ENCODE measurements at regions not wholly inside any gene's neighbourhood (a gene's known extent, or its start where the extent isn't known, plus 50 kb on each side); places are given as distances from the start of the nearest gene placed in this dataset.

DNA sequence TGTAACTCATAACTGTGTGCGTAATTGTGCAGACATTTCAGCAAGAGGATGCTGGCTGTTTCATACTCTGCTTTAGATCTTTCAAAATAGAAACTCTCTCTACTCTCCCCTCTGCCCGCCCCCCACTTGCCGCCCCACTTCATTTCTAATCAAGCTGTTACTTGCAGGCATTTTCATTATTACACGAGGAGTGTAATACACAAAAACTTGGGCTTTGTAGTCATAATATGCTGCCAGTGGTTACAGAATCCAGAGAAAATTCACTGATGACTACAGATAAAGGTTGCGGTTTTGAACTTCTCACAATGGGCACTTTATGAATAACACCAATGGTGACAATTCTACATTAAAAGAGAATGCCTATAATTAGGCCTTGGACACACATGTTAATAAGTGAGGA is 194.0 kb upstream of the POU3F2 start:
- H3K4me3 ChIP-seq = no peak overlapping the region
- H3K36me3 ChIP-seq = no peaks in the 10 kb centered on the region
- no peak for TF ChIP-seq EP300 (IDR thresholded peaks at IDR 0.05)
- TF ChIP-seq, protein P1, sequence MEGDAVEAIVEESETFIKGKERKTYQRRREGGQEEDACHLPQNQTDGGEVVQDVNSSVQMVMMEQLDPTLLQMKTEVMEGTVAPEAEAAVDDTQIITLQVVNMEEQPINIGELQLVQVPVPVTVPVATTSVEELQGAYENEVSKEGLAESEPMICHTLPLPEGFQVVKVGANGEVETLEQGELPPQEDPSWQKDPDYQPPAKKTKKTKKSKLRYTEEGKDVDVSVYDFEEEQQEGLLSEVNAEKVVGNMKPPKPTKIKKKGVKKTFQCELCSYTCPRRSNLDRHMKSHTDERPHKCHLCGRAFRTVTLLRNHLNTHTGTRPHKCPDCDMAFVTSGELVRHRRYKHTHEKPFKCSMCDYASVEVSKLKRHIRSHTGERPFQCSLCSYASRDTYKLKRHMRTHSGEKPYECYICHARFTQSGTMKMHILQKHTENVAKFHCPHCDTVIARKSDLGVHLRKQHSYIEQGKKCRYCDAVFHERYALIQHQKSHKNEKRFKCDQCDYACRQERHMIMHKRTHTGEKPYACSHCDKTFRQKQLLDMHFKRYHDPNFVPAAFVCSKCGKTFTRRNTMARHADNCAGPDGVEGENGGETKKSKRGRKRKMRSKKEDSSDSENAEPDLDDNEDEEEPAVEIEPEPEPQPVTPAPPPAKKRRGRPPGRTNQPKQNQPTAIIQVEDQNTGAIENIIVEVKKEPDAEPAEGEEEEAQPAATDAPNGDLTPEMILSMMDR (IDR thresholded peaks at IDR 0.05) = no peak
- no peak for TF ChIP-seq POLR2AphosphoS5 (IDR thresholded peaks at IDR 0.05)
- DNase-seq = no peak
- no peak overlapping the region for H3K27ac ChIP-seq
- H3K4me1 ChIP-seq = no peaks in the 10 kb centered on the region
- 85 to 90% methylated on average over 5 of the region's 5 CpGs for WGBS, 2 donors
- no peaks in the 10 kb centered on the region for H3K27me3 ChIP-seq
- no peaks in the 10 kb centered on the region for H3K9me3 ChIP-seq
- intact Hi-C loops (cut with DNase I) = no loop called here

DNA sequence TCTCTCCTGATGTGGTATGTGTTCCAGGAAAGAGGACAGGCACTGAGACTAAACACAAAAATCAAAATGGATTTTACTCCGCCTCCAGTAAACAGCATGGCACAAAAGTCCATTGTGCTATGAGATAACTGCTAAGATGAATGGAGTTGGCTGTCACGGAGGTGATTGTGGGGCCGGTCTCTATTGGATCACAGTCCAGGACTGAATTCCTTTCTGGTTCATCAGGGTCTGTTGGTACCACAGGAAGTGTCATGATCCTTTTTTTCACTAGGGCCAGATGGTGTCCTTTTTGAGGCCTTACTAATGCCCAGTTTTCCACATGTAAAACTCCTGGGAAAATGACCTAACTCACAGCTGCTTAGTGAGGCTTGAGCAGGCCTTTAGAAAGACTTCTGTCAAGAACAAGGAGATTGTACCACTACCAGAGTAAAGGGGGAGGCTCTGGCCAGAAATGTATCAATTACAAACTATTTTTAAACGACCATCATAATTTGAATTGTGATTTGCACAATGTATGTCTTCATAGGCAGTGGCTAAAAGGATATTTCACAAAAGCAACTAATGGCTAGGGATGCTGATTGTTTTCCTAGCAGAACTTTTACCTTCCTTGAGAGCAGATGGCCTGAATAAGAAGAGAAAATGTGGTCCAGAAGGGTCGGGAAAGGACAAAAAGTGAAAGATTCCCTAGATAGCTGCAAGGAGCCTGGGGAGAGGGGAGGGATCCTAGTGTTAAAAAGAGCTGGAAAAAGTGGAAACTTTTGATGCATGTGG is 192.2 kb upstream of the POU3F2 start:
- Histone ChIP-seq H3K27ac (no peak overlapping the region), H3K27me3 (no peaks in the 10 kb centered on the region), H3K4me1 (no peaks in the 10 kb centered on the region), H3K36me3 (no peaks in the 10 kb centered on the region), H3K9me3 (no peaks in the 10 kb centered on the region), H3K4me3 (no peak overlapping the region)
- 25 to 57% methylated on average over 5 of the region's 5 CpGs for WGBS, 2 donors
- DNase-seq = no peak
- TF ChIP-seq POLR2AphosphoS5 (IDR thresholded peaks at IDR 0.05) (no peak), POLR2A (IDR thresholded peaks at IDR 0.05) (no peak), EP300 (IDR thresholded peaks at IDR 0.05) (no peak)
- TF ChIP-seq, protein P1 (IDR thresholded peaks at IDR 0.05) = no peak
- intact Hi-C loops (cut with DNase I) = no loop called here

DNA sequence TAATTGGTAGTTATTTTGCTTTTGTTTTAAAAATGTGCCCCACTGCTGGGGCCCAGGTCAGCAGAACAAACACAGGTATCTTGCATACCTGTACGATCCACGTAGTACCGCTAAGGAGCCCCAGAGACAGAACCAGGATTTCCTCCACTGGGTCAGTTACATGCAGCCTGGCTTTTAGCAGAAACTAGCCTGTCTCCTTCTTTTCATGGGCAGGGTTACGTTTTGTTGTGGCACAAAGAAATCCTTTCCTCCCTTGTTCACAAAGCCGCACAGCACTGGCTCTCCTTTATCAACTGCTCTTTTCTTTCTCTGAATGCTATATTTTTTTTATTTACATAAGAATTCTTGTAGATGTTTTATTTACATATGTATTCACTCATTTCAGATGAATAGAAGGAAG is 190.3 kb upstream of the POU3F2 start:
- intact Hi-C loops (cut with DNase I) = no loop called here
- Histone ChIP-seq H3K36me3 (no peaks in the 10 kb centered on the region), H3K4me3 (no peak overlapping the region), H3K27ac (no peak overlapping the region), H3K9me3 (no peaks in the 10 kb centered on the region), H3K27me3 (no peaks in the 10 kb centered on the region), H3K4me1 (no peaks in the 10 kb centered on the region)
- TF ChIP-seq EP300 (IDR thresholded peaks at IDR 0.05) (no peak), POLR2AphosphoS5 (IDR thresholded peaks at IDR 0.05) (no peak), POLR2A (IDR thresholded peaks at IDR 0.05) (no peak)
- TF ChIP-seq, protein P1 (IDR thresholded peaks at IDR 0.05) = no peak
- 66 to 71% methylated on average over 5 of the region's 5 CpGs for WGBS, 2 donors
- no peak for DNase-seq

DNA sequence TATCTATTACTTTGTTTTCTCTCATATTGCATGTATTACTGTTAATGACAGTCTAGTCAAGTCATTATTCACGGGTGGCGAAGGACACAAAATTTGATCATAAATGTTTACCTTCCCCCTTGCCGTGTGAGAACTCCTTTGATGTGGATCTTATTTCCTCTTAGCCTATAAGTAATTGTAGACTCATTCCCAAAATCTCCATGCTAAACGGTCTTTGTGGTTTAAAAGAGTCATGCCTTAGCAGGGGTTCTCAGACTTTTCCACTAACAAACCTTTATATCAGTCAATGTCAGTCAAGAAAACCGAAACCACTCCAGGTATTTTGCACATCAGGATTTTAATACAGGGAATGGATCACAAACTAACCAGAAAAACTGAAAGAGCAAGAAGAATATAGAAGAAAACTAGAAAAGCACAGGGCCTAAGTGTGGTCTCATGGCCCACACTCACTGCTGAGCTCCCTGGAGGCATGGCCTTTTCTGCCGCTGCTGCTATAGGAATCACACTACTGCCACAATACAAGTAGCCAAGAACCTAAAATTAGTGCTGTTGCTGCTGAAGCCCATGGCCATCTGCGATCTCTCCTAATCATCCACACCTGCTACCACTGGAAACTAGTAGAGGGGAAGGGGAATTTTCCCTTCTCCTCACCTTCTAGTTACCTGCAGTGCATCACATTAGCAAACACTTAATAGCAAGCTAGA is 186.0 kb upstream of the POU3F2 start:
- Histone ChIP-seq H3K36me3 (no peaks in the 10 kb centered on the region), H3K4me3 (no peak overlapping the region), H3K9me3 (no peaks in the 10 kb centered on the region), H3K27ac (no peak overlapping the region), H3K27me3 (no peaks in the 10 kb centered on the region), H3K4me1 (no peaks in the 10 kb centered on the region)
- WGBS, 2 donors = 70 to 77% methylated on average over 7 of the region's 7 CpGs
- no peak for DNase-seq
- intact Hi-C loops (cut with DNase I) = no loop called here
- TF ChIP-seq, protein P1 (IDR thresholded peaks at IDR 0.05) = no peak
- no peak for TF ChIP-seq POLR2AphosphoS5 (IDR thresholded peaks at IDR 0.05)
- TF ChIP-seq POLR2A (IDR thresholded peaks at IDR 0.05) = no peak
- TF ChIP-seq EP300 (IDR thresholded peaks at IDR 0.05) = no peak

Measured in sigmoid colon (tissue), 6 donors.